ENCODE measurements at regions not wholly inside any gene's neighbourhood (a gene's known extent, or its start where the extent isn't known, plus 50 kb on each side); places are given as distances from the start of the nearest gene placed in this dataset.
A peak's percentile ranks its signal among the peaks of the same experiment; 100 is the strongest.

- DNase-seq (ENCODE audit: low spot score) = no peak
These were observed 112.4 kb upstream of the JAZF1 start for GRCh38 chr7:28292834-28293526.

- no peak for DNase-seq (ENCODE audit: low spot score)
These were observed 112.9 kb upstream of the JAZF1 start for GRCh38 chr7:28293527-28293835.

DNA sequence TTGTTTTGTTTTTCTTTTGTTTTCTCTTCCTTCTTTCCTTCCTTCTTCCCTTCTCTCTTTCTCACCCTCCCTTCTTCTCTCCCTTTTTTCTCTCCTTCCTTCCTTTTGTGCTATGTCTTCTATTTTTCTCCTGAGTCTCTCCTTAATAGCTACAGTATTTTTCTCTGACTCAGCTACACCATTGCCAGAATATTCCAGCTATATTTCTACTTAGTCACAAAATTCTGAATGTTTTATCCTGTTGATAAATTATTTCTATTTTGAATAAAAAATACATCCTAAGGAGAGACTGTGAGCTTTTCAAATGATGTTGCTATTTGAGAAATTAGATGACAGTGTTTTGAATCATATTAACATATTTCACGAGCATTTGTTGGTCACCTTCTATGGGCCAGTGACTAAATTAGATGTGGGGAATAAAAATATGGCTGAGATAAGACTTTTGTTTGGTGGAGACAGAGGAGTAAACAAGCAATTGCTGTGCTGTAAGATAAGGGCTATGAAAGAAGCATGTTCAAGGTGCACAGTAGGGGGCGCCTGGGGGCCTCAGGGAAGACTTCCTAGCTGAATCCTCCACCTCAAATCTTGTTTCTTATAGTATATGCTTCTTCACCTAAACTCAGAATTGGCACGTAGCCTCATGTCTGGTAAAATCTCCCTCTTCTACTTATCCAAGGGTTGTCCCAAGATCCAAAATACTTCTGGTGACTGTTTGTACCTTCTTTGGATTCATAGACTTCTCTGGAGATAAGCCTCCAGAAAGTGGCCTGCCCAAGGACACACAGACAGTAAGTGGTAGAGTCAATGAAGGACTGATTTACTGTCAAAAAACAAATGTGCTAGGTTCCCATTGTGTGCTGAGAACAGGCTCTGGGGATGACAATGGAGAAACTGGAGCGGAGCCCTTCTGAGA is 115.5 kb upstream of the CREB5 start:
- no peak for DNase-seq (ENCODE audit: low spot score)

- no peak for DNase-seq (ENCODE audit: low spot score)
These were observed 114.4 kb upstream of the CREB5 start for GRCh38 chr7:28297801-28298459.

DNA sequence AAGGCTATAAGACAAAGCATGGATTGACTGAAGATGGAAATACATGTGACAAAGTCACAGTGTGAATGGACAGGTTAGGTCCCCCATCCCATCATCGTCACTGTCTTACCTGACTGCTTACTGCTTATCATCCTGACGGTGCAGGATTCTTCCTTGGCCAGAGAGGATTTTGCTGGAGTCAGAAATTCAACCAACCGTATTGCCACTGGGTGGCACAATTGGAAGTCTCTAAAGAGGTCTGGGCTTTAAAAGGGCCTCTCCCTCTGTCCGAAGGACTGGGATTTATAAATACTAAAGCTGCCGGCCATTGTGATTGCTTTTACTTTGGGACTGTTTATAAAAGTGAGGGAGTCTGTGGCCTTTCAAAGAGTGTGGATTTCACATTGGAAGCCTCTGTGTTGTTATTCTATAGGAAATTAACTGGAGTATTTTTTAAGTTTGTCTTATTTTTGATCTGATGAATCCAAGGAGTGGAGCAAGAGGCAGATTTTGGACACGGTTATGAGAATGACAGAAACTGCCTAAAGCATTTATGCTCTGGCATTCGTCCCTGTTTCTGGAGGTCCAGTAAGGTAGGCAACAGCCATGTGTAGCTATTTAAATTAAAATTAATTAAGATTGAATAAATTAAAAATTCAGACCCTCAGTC is 113.3 kb upstream of the CREB5 start:
- DNase-seq (ENCODE audit: low spot score) = peak; percentile 51

DNA sequence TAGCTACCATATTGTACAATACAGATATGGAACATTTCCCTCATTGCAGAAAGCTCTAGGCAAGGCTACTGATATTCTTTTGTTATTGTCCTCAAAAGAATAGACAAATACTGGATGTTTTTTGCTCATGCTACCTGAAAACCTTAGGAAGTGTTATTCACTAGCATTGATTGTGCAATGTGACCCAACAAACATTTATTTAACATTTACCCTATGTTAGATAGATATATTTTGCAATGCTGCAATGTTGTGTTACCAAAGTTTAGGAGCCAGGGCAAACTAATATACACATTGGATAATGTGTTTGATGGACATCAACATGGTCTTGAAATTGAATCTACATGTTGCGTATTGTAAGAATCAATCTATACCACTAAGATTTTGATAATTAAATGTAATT is 112.8 kb upstream of the CREB5 start:
- no peak for DNase-seq (ENCODE audit: low spot score)

GRCh38 chr7:28300488-28300887 is 111.8 kb upstream of the CREB5 start:
- no peak for DNase-seq (ENCODE audit: low spot score)

GRCh38 chr7:28301148-28301641 is 111.1 kb upstream of the CREB5 start:
- no peak for DNase-seq (ENCODE audit: low spot score)

- DNase-seq (ENCODE audit: low spot score) = no peak
These were observed 108.0 kb upstream of the CREB5 start for GRCh38 chr7:28304290-28304689.

DNA sequence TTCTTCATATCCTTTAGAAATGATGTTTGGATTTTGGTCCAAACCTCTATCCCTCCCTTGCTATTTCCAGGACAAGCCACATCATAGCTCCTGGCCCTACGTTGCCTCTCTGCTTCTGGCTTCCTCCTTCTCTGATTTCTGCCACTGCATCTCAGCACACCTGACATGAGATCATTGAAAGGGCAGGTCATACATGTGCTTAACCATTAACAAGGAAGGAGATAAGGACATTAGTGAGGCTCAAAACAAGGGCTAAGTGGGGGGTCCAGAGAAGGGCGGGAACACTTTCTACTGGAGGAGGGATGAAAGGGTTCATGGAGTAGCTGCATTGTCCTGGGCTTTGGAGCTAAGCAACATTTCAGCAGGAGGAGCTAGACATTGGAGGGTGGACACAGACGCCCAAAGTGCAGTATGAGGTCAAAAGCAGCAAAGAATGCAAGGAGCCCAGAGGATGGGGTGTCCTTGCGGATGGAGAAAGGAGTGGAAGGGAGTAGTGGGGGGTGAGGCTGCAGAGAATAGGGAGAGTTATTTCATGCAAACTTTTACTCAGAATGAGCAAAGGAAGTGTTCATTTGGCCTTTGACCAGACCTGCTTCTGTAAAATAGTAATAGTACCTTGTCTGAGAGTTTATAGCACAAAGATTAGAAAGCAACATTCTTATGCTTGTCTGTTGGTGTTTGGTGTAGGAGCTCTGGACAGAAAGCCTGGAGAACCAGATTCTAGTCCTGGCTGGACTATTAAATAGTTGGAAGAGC is 102.4 kb upstream of the CREB5 start:
- DNase-seq (ENCODE audit: low spot score) = no peak

GRCh38 chr7:28310460-28310848 is 101.9 kb upstream of the CREB5 start:
- no peak for DNase-seq (ENCODE audit: low spot score)

DNA sequence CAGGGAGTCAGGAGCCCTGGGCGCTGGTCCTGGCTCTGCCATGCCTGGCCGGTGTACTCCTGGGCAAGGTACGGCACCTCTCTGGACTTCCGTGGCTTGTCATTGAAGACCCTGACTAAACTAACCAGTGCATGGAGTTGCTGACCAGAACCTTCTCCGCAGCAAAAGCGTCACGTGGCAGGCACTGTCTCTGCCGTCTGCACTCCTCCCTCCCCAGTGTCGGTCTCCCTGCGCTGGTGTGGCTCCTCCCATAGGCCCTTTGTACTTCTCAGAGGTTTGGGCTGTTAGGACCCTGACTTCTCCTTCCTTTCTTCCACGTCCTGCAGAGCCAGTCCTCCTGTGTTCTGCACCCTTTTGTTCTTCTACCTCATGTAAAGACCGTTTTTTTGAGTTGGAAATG is 100.6 kb upstream of the CREB5 start:
- no peak for DNase-seq (ENCODE audit: low spot score)

GRCh38 chr7:28312948-28313347 is 99.4 kb upstream of the CREB5 start:
- no peak for DNase-seq (ENCODE audit: low spot score)

DNA sequence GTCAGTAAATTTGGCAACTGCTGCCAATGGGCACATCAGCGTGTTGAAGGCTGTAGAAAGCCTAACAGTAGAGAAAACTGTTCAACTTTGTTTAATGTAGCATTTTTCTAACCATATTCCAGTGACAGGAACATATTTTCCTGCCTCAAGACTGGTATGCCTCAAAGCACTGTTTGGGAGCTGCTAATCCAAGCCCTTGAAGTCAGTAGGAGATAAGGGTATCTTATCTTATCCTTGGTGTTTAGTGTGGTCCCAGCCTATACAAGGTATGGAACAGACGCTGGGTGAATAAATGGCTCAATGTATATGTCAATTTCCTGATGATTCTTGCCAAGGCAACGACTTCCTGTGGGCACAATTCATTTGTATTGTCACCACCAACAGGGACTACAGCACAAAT is 97.5 kb upstream of the CREB5 start:
- no peak for DNase-seq (ENCODE audit: low spot score)

DNA sequence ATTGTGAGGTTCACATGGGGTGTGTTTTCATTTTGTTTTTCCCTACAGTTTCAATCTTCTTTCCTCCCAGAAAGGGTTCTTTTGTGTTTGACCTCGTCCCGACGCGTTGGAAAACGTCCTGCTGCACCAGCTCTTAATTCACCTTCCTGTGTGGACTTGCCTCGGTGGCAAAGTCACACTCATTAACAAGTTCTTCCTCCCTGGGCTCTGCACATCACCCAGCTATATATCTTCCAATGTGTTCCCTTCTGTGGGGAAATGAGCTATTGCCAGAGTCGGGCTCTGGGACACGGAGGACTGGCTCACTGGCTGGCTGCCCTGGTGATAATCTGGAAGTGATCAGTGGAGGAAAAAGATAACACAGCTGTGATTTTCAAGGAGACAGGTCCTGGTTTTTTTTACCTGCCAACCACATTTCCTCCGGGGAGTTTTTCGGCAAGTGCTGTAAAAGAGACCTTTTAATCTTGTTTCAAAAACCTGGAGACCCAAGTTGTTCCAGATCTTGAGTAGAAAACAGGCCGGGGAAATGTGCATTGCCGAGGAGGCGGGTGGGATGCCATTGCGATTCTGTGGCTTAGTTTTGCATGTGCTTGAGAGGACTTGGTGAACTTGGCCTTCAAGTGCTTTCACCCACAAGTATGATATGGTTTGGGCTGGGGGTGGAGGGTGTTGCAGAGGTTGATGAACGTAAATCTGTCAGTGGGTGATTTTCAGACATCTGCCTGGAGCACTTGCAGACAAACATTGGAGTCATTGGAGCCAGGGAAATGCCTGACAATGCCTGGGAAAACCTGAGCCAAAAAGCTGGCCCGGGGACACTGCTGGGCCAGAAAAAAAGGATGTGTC is 96.5 kb upstream of the CREB5 start:
- no peak for DNase-seq (ENCODE audit: low spot score)

DNA sequence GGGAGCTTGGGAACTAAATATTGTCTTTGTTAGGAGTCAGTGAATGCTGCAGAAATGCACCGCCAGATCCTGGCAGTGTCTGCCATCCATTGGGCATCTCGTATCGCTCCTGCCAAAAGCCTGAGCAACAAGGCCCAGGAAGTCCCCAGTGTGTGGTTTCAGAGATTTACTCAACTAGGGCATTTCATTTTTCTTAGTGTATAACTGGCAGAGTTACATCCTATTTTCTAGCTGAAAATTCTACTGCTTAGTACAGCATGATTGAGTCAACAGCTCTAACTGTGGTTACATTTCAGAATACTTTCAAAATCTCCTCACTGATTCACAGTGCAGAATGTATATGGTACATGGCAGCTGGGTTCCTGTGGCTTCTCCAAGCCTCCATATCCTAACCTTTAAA is 95.8 kb upstream of the CREB5 start:
- DNase-seq (ENCODE audit: low spot score) = no peak

GRCh38 chr7:28318101-28318762 is 94.1 kb upstream of the CREB5 start:
- DNase-seq (ENCODE audit: low spot score) = no peak

- DNase-seq (ENCODE audit: low spot score) = no peak
These were observed 88.5 kb upstream of the CREB5 start for GRCh38 chr7:28323833-28324232.

DNA sequence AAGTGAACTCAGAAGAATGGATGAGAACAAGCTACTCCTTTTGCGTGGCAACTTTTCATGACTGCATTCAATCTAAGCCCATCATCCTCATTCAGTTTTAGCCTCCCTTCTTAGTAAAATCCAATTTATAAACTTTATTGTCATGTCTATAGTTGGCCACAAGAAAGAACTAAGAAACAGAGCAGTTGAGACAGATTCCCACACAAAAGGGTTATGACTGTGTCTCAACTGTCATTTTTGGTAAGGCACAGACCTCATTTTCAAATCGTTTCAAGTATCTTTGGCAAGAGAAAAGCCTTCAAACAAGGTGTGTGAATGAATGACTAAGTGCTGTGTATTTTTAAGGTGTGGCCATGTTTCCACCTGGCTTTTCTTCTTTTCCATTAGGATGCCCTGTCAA is 84.2 kb upstream of the CREB5 start:
- no peak for DNase-seq (ENCODE audit: low spot score)

Data from putamen (tissue), 1 donor.